ENCODE measurements at regions not wholly inside any gene's neighbourhood (a gene's known extent, or its start where the extent isn't known, plus 50 kb on each side); places are given as distances from the start of the nearest gene placed in this dataset.
"Not testable (repeated sequence)": the region's sequence is repeated elsewhere in the genome, so short reads cannot be mapped to it uniquely, and the experiment has no call there.

GRCh38 chr3:191884132-191884531 lies 423.2 kb downstream of the PYDC2 start:
- no peak for DNase-seq

- no peak for DNase-seq
Measured at GRCh38 chr3:191889106-191889505, 428.1 kb downstream of the PYDC2 start.

GRCh38 chr3:191889756-191890155 lies 428.8 kb downstream of the PYDC2 start:
- DNase-seq = no peak

DNA sequence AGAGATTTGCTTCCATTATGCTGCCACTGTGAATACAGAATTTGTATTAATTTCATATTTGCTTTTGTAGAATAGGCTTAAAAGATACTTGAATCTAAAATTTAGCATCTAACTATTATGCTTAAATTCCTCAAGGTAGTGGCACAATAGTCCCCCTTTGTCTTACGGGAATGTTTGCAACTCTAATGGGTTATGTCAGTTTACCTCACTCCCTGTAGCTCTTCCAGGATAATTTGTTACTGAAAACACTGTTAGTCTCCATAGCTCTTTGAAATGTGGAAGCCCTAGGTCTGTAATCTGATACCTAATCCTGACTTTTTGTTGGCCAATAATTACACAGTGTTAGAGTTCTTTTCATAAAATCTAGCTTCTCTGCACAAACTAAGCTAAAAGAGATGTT lies 433.4 kb downstream of the PYDC2 start:
- no peak for DNase-seq

GRCh38 chr3:191901741-191902140 lies 440.8 kb downstream of the PYDC2 start:
- DNase-seq = no peak

DNA sequence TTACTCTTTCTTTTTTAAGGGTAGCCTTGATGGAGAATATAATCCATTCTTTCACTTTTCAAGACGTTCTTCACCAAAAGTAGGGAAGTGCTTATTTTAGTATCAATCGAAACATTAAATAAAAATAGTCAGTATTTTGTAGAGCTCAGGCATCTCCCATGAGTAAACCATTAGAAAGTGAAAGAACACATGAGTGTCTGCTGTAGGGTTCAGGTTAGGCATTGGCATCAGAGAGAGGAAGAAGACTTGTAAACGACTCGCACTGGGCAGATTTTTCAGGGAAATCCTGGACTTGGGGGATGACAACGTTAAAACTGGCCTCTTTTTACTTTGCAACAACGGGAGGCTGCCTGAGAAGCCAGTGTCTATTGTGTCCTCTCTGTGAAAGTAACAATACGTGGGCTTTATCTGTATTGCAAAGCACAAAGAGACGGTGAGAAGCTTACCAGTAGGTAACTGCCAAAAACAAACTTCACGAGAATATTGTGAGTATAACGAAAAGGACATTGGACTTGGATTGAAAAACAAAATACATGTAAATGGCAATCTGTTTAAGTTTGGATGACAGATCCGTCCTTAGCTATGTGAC lies 451.7 kb downstream of the PYDC2 start:
- no peak for DNase-seq

GRCh38 chr3:191915712-191916111 lies 454.7 kb downstream of the PYDC2 start:
- no peak for DNase-seq

GRCh38 chr3:191919491-191920026 lies 458.6 kb downstream of the PYDC2 start:
- no peak for DNase-seq

- no peak for DNase-seq
Measured at GRCh38 chr3:191922570-191922969, 461.6 kb downstream of the PYDC2 start.

- DNase-seq = not testable (repeated sequence)
Measured at GRCh38 chr3:191927183-191927817, 466.3 kb downstream of the PYDC2 start.

GRCh38 chr3:191927998-191928397 lies 467.0 kb downstream of the PYDC2 start:
- not testable (repeated sequence) for DNase-seq

GRCh38 chr3:191944835-191945234 lies 483.9 kb downstream of the PYDC2 start:
- DNase-seq = no peak

DNA sequence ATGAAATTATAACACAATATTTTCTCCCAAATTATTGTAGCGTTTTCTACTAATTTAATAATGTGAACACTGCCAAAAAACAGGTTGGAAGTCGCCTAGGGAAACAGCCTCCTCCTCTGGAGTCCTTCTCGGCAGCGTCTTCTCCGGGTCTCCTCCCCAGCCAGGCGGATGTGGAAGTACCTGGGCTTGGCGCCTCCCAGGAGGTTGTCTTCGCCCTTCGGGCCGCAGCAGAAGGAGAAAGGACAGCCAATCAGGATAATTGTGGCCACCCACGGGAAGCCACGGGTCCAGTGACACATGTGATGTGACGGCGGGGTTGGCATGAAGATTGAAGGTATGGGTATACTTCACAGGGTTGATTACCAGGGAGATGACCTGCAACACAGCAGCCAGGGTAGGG lies 491.2 kb downstream of the PYDC2 start:
- DNase-seq = no peak

DNA sequence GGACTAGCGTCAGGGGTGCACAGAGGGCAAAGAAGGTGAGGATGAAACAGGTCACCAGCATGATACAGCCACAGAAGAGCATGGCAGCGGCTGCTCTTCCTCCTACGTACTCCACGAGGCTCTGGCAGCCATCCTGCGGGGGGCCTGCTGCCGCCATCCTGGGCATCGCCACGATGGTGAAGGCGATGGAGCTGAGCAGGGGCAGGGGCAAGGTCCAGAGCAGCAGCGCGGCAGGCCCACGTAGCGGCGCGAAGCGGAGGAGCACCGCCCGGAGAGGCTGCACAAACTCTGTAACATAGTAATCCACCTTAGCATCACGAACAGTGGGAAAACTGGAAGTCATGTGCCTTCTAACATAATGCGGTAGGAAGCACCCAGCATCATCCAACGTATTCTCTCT lies 491.6 kb downstream of the PYDC2 start:
- no peak for DNase-seq

GRCh38 chr3:191958980-191959671 lies 498.2 kb downstream of the PYDC2 start:
- peak; percentile 73 for DNase-seq

GRCh38 chr3:191959876-191960413 lies 499.0 kb downstream of the PYDC2 start:
- no peak for DNase-seq

GRCh38 chr3:191961022-191961421 lies 500.1 kb downstream of the PYDC2 start:
- DNase-seq = no peak

- no peak for DNase-seq
Measured at GRCh38 chr3:191961529-191961928, 500.6 kb downstream of the PYDC2 start.

GRCh38 chr3:191962324-191962723 lies 501.4 kb downstream of the PYDC2 start:
- DNase-seq = no peak

- DNase-seq = no peak
Measured at GRCh38 chr3:191963182-191963581, 502.2 kb downstream of the PYDC2 start.

GRCh38 chr3:191966556-191966955 lies 505.6 kb downstream of the PYDC2 start:
- no peak for DNase-seq

- DNase-seq = no peak
Measured at GRCh38 chr3:191968299-191968698, 507.3 kb downstream of the PYDC2 start.

- no peak for DNase-seq
Measured at GRCh38 chr3:191972714-191973398, 511.9 kb downstream of the PYDC2 start.
